DND-41 (cell line): ENCODE measurements at regions not wholly inside any gene's neighbourhood (a gene's known extent, or its start where the extent isn't known, plus 50 kb on each side); places are given as distances from the start of the nearest gene placed in this dataset.

Experiments used
- EZH2 ChIP-seq: IDR thresholded peaks from 3 replicates; pipeline ENCODE4 v1.6.1; 2012; ENCODE audit warnings: borderline replicate concordance, low read depth, mild to moderate bottlenecking, moderate library complexity, low read length, inconsistent platforms; ENCODE audit not compliant: severe bottlenecking
- TF ChIP-seq, protein P1 (sequence below): IDR thresholded peaks from 2 replicates; pipeline ENCODE4 v1.5.1; 2012; ENCODE audit warnings: borderline replicate concordance, low read length, moderate library complexity, mild to moderate bottlenecking; ENCODE audit not compliant: poor library complexity, severe bottlenecking; ENCODE audit errors: extremely low read depth

DNA sequence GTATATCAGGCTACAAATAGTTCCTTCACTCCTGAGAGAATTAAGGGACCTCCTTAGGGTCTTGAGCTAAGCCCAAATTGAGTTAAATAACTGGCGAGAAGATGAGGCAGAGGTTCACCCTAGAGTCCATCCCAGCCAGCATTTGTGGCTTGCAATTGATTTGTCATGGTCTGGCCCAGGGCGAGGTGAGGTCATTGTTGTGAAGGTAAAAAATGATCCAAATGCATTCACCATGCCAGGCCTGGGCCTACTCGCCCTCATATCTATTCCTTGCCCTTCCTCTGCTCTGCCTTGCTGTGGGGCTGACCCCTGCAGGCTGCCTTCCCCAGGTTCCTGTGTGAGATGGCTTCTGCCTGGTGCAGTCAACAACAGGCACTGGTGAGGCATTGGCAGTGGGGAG lies 207.2 kb downstream of the ZNF365 start:
- no peak for TF ChIP-seq EZH2
- TF ChIP-seq, protein P1, sequence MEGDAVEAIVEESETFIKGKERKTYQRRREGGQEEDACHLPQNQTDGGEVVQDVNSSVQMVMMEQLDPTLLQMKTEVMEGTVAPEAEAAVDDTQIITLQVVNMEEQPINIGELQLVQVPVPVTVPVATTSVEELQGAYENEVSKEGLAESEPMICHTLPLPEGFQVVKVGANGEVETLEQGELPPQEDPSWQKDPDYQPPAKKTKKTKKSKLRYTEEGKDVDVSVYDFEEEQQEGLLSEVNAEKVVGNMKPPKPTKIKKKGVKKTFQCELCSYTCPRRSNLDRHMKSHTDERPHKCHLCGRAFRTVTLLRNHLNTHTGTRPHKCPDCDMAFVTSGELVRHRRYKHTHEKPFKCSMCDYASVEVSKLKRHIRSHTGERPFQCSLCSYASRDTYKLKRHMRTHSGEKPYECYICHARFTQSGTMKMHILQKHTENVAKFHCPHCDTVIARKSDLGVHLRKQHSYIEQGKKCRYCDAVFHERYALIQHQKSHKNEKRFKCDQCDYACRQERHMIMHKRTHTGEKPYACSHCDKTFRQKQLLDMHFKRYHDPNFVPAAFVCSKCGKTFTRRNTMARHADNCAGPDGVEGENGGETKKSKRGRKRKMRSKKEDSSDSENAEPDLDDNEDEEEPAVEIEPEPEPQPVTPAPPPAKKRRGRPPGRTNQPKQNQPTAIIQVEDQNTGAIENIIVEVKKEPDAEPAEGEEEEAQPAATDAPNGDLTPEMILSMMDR = no peak
